Natural killer cell (primary cell): ENCODE measurements at regions not wholly inside any gene's neighbourhood (a gene's known extent, or its start where the extent isn't known, plus 50 kb on each side); places are given as distances from the start of the nearest gene placed in this dataset.

Experiments used
- ATAC-seq, 3 donors: fragments of 150-1000 bp in 2 of 3; fragments of 200-7000 bp in 1 of 3; cut with Tn5 transposase; 1 replicate in 1 of 3; 2 replicates in 2 of 3; pipeline ENCODE4 v1.10.0; 2021; ENCODE audit warnings: mild to moderate bottlenecking in 2 of 3, moderate library complexity in 2 of 3
- DNase-seq, 2 donors: peaks; one replicate each; pipeline versions ENCODE4 v3.0.0 to v3.0.0-alpha.2; 2013 to 2021; ENCODE audit warnings: mixed read lengths in 1 of 2
- H3K27ac ChIP-seq: one replicate; pipeline ENCODE4 v1.5.1; 2013; ENCODE audit warnings: mild to moderate bottlenecking, low read length
- H3K27me3 ChIP-seq: one replicate; pipeline ENCODE4 v1.6.1; 2013; ENCODE audit warnings: low read length; ENCODE audit not compliant: control insufficient read depth, insufficient read depth
- H3K36me3 ChIP-seq: one replicate; pipeline ENCODE4 v1.6.1; 2013; ENCODE audit warnings: low read length; ENCODE audit not compliant: control insufficient read depth, insufficient read depth
- H3K4me1 ChIP-seq: one replicate; pipeline ENCODE4 v1.6.1; 2013; ENCODE audit warnings: low read length; ENCODE audit not compliant: control insufficient read depth, insufficient read depth
- H3K4me3 ChIP-seq: one replicate; pipeline ENCODE4 v1.5.1; 2013; ENCODE audit warnings: low read length
- H3K9me3 ChIP-seq: one replicate; pipeline ENCODE4 v1.6.1; 2013; ENCODE audit warnings: low read length; ENCODE audit not compliant: control insufficient read depth, insufficient read depth
- H3K27ac Mint-ChIP-seq, 2 donors: one replicate each; pipeline ENCODE4 v1.8.0; 2022; ENCODE audit warnings: mild to moderate bottlenecking in 2 of 2, mixed read lengths in 2 of 2, moderate library complexity in 1 of 2
- H3K27me3 Mint-ChIP-seq, 2 donors: one replicate each; pipeline ENCODE4 v1.8.0; 2022; ENCODE audit warnings: low read depth in 2 of 2, mixed read lengths in 2 of 2
- H3K36me3 Mint-ChIP-seq: one replicate; pipeline ENCODE4 v1.8.0; 2022; ENCODE audit warnings: mixed read lengths
- H3K4me1 Mint-ChIP-seq, 2 donors: one replicate each; pipeline ENCODE4 v1.8.0; 2022; ENCODE audit warnings: mixed read lengths in 2 of 2
- H3K4me3 Mint-ChIP-seq: one replicate; pipeline ENCODE4 v1.8.0; 2022; ENCODE audit warnings: mild to moderate bottlenecking, moderate library complexity, mixed read lengths
- H3K9me3 Mint-ChIP-seq, 2 donors: one replicate each; pipeline ENCODE4 v1.8.0; 2022; ENCODE audit warnings: mixed read lengths in 2 of 2
- CTCF ChIP-seq: fragments of 200-600 bp; IDR thresholded peaks from one replicate; pipeline ENCODE4 v1.8.0; 2022; ENCODE audit warnings: antibody characterized with exemption
- WGBS: methylation state at CpG from one replicate; pipeline ENCODE4 v1.1.7; 2013; ENCODE audit warnings: missing lambda C conversion rate; ENCODE audit not compliant: insufficient coverage; 5-methylcytosine and 5-hydroxymethylcytosine counted together
- intact Hi-C: fragments of 100-400 bp; cut with micrococcal nuclease; formaldehyde crosslinking; loops from one replicate; pipeline ENCODE4 v1.14.2; 2022

DNA sequence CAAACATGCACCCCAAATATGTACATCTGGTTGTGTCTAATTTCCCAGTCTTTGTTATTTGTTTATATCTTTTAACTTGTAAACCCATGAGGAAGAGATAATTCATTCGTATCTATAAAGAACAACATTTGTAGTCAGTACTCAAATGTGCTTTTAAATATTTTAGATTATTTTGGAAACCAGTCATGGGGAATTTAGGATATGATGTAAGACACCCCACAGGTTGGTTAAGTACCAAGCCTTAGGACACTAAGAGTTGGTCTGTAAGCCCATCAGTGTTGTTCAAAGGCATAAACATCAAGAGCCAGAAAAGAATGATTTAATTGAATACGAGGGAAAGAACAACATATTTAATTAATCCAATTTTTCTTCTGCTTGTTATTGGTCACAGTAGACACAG is 421.1 kb upstream of the SEMA3C start:
- TF ChIP-seq CTCF: no peak
- H3K9me3 Mint-ChIP-seq: peaks cover 11 to 19% of the 10 kb centered on the region in 2 donors
- H3K27me3 Mint-ChIP-seq: no peaks in the 10 kb centered on the region
- no peak overlapping the region for H3K27ac ChIP-seq
- H3K36me3 Mint-ChIP-seq: peaks cover 9% of the 10 kb centered on the region
- H3K4me3 ChIP-seq: no peak overlapping the region
- WGBS: no CpG with 5 or more reads among the region's 2 CpGs
- intact Hi-C loops: no loop called here
- DNase-seq (no peak), ATAC-seq (no peak)
- H3K4me1 Mint-ChIP-seq: no peaks in the 10 kb centered on the region
- no peaks in the 10 kb centered on the region for H3K9me3 ChIP-seq
- no peak overlapping the region for H3K4me3 Mint-ChIP-seq
- no peaks in the 10 kb centered on the region for H3K36me3 ChIP-seq
- H3K4me1 ChIP-seq: no peaks in the 10 kb centered on the region
- H3K27ac Mint-ChIP-seq: no peak overlapping the region
- H3K27me3 ChIP-seq: no peaks in the 10 kb centered on the region

- no peaks in the 10 kb centered on the region for H3K36me3 Mint-ChIP-seq
- ATAC-seq: no peak
Measured at GRCh38 chr7:81333536-81333935, 414.7 kb upstream of the SEMA3C start.

GRCh38 chr7:81333004-81333403 is 414.2 kb upstream of the SEMA3C start:
- H3K27me3 ChIP-seq: no peaks in the 10 kb centered on the region
- no peaks in the 10 kb centered on the region for H3K9me3 ChIP-seq
- Mint-ChIP-seq H3K27me3 (no peaks in the 10 kb centered on the region), H3K36me3 (no peaks in the 10 kb centered on the region), H3K9me3 (peaks cover 9 to 17% of the 10 kb centered on the region in 2 donors), H3K4me1 (no peaks in the 10 kb centered on the region), H3K4me3 (no peak overlapping the region), H3K27ac (no peak overlapping the region)
- WGBS: no CpG with 5 or more reads among the region's 1 CpG
- ATAC-seq (no peak), DNase-seq (no peak)
- no peak for TF ChIP-seq CTCF
- intact Hi-C loops: no loop called here
- H3K27ac ChIP-seq: no peak overlapping the region
- no peaks in the 10 kb centered on the region for H3K36me3 ChIP-seq
- no peaks in the 10 kb centered on the region for H3K4me1 ChIP-seq
- no peak overlapping the region for H3K4me3 ChIP-seq

More at GRCh38 chr7:81333536-81333935, 414.7 kb upstream of the SEMA3C start:
- Histone ChIP-seq H3K4me3 (no peak overlapping the region), H3K27ac (no peak overlapping the region), H3K9me3 (no peaks in the 10 kb centered on the region), H3K27me3 (no peaks in the 10 kb centered on the region), H3K36me3 (no peaks in the 10 kb centered on the region), H3K4me1 (no peaks in the 10 kb centered on the region)
- intact Hi-C loops: no loop called here
- no peaks in the 10 kb centered on the region for H3K27me3 Mint-ChIP-seq
- peaks cover 9 to 17% of the 10 kb centered on the region in 2 donors for H3K9me3 Mint-ChIP-seq
- H3K4me3 Mint-ChIP-seq: no peak overlapping the region
- no peak for TF ChIP-seq CTCF
- DNase-seq: no peak
- H3K4me1 Mint-ChIP-seq: no peaks in the 10 kb centered on the region
- H3K27ac Mint-ChIP-seq: no peak overlapping the region
- WGBS: 91% methylated on average over 13 of the region's 13 CpGs
